ENCODE measurements at regions not wholly inside any gene's neighbourhood (a gene's known extent, or its start where the extent isn't known, plus 50 kb on each side); places are given as distances from the start of the nearest gene placed in this dataset.

GRCh38 chr12:3998968-3999792 is 126.0 kb upstream of the PARP11 start:
- TF ChIP-seq POLR2AphosphoS5 (IDR thresholded peaks at IDR 0.05) (peak; percentile 75), CTCF (IDR thresholded peaks at IDR 0.05) (no peak), POLR2A (IDR thresholded peaks at IDR 0.05) (no peak)
- H3K4me1 ChIP-seq (replicated peaks) = no peaks in the 10 kb centered on the region
- H3K9me3 ChIP-seq = no peaks in the 10 kb centered on the region
- H3K27ac ChIP-seq = no peak overlapping the region
- intact Hi-C loops (cut with DNase I) = loop anchor here (5.0 kb wide), 1 partner anchor 278 kb away; no protein-coding TSS in a partner anchor
- H3K4me3 ChIP-seq = no peak overlapping the region
- WGBS = 44% methylated on average over 7 of the region's 7 CpGs
- peak; percentile 78 for DNase-seq (ENCODE audit: low spot score)
- no peaks in the 10 kb centered on the region for H3K27me3 ChIP-seq (replicated peaks; ENCODE audit: insufficient read depth)
- H3K36me3 ChIP-seq = no peaks in the 10 kb centered on the region

GRCh38 chr12:3998397-3998796 is 125.2 kb upstream of the PARP11 start:
- intact Hi-C loops (cut with DNase I) = loop anchor here (5.0 kb wide), 1 partner anchor 279 kb away; no protein-coding TSS in a partner anchor
- no peak for TF ChIP-seq CTCF (IDR thresholded peaks at IDR 0.05)
- TF ChIP-seq POLR2AphosphoS5 (IDR thresholded peaks at IDR 0.05) = no peak
- TF ChIP-seq POLR2A (IDR thresholded peaks at IDR 0.05) = no peak
- Histone ChIP-seq H3K27me3 (replicated peaks; ENCODE audit: insufficient read depth) (no peaks in the 10 kb centered on the region), H3K4me3 (no peak overlapping the region), H3K9me3 (no peaks in the 10 kb centered on the region), H3K36me3 (no peaks in the 10 kb centered on the region), H3K4me1 (replicated peaks) (no peaks in the 10 kb centered on the region), H3K27ac (no peak overlapping the region)
- no peak for DNase-seq (ENCODE audit: low spot score)
- WGBS = 88% methylated on average over 5 of the region's 5 CpGs

- no peak for DNase-seq (ENCODE audit: low spot score)
- WGBS = 40% methylated on average over 5 of the region's 5 CpGs
- H3K27me3 ChIP-seq (replicated peaks; ENCODE audit: insufficient read depth) = no peaks in the 10 kb centered on the region
- intact Hi-C loops (cut with DNase I) = loop anchor here (2.0 to 5.0 kb wide), 2 partner anchors 40 to 281 kb away; no protein-coding TSS in a partner anchor
- H3K27ac ChIP-seq = no peak overlapping the region
- H3K9me3 ChIP-seq = no peaks in the 10 kb centered on the region
- TF ChIP-seq POLR2A (IDR thresholded peaks at IDR 0.05) = no peak
- no peak for TF ChIP-seq CTCF (IDR thresholded peaks at IDR 0.05)
- TF ChIP-seq POLR2AphosphoS5 (IDR thresholded peaks at IDR 0.05) = no peak
- H3K4me3 ChIP-seq = no peak overlapping the region
- H3K36me3 ChIP-seq = no peaks in the 10 kb centered on the region
- no peaks in the 10 kb centered on the region for H3K4me1 ChIP-seq (replicated peaks)
These were observed 123.1 kb upstream of the PARP11 start for GRCh38 chr12:3996322-3996721.

GRCh38 chr12:3995306-3995705 is 122.1 kb upstream of the PARP11 start:
- Histone ChIP-seq H3K27me3 (replicated peaks; ENCODE audit: insufficient read depth) (no peaks in the 10 kb centered on the region), H3K9me3 (no peaks in the 10 kb centered on the region), H3K36me3 (no peaks in the 10 kb centered on the region), H3K4me3 (no peak overlapping the region), H3K27ac (no peak overlapping the region), H3K4me1 (replicated peaks) (no peaks in the 10 kb centered on the region)
- TF ChIP-seq POLR2AphosphoS5 (IDR thresholded peaks at IDR 0.05) = no peak
- TF ChIP-seq POLR2A (IDR thresholded peaks at IDR 0.05) = no peak
- TF ChIP-seq CTCF (IDR thresholded peaks at IDR 0.05) = no peak
- WGBS = 77% methylated on average over 2 of the region's 2 CpGs
- intact Hi-C loops (cut with DNase I) = loop anchor here (5.0 kb wide), 1 partner anchor 282 kb away; no protein-coding TSS in a partner anchor
- DNase-seq (ENCODE audit: low spot score) = no peak

- H3K27me3 ChIP-seq (replicated peaks; ENCODE audit: insufficient read depth) = no peaks in the 10 kb centered on the region
- WGBS = 83% methylated on average over 3 of the region's 3 CpGs
- intact Hi-C loops (cut with DNase I) = no loop called here
- no peak for DNase-seq (ENCODE audit: low spot score)
- H3K4me3 ChIP-seq = no peak overlapping the region
- TF ChIP-seq CTCF (IDR thresholded peaks at IDR 0.05) (no peak), POLR2AphosphoS5 (IDR thresholded peaks at IDR 0.05) (no peak), POLR2A (IDR thresholded peaks at IDR 0.05) (no peak)
- no peaks in the 10 kb centered on the region for H3K4me1 ChIP-seq (replicated peaks)
- H3K27ac ChIP-seq = no peak overlapping the region
- no peaks in the 10 kb centered on the region for H3K9me3 ChIP-seq
- H3K36me3 ChIP-seq = no peaks in the 10 kb centered on the region
These were observed 121.3 kb upstream of the PARP11 start for GRCh38 chr12:3994500-3994899.
